ENCODE measurements at regions not wholly inside any gene's neighbourhood (a gene's known extent, or its start where the extent isn't known, plus 50 kb on each side); places are given as distances from the start of the nearest gene placed in this dataset.

DNA sequence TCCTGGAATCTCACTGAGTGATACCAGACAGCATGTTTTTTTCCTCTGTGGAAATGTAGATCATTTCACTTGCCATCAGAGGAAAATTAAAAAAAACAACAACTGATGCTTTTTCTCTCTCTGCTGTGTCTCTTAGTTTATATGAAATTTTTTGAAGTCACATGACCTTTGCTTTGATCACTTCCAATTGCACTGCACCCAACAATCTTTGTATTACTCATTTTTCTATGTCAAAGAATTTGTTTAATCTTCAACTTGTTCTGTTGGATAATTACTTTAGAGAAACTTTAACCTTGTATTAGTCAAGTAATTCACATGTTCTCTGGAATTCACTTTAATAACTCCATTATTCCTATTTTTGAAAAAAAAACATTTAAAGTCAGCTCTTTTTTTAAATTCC, 1452.7 kb upstream of the CDH8 start:
- Histone ChIP-seq H3K9me3 (ENCODE audit: control insufficient read depth, low read depth, low read length) (no peaks in the 10 kb centered on the region), H3K27ac (ENCODE audit: low read length) (no peak overlapping the region), H3K4me1 (ENCODE audit: control insufficient read depth, insufficient read depth, low read length) (no peaks in the 10 kb centered on the region), H3K36me3 (ENCODE audit: control insufficient read depth, insufficient read depth, low read length) (no peaks in the 10 kb centered on the region), H3K4me3 (ENCODE audit: low read length) (no peak overlapping the region), H3K27me3 (ENCODE audit: control insufficient read depth, insufficient read depth, low read length) (no peaks in the 10 kb centered on the region)
- no peak for DNase-seq

DNA sequence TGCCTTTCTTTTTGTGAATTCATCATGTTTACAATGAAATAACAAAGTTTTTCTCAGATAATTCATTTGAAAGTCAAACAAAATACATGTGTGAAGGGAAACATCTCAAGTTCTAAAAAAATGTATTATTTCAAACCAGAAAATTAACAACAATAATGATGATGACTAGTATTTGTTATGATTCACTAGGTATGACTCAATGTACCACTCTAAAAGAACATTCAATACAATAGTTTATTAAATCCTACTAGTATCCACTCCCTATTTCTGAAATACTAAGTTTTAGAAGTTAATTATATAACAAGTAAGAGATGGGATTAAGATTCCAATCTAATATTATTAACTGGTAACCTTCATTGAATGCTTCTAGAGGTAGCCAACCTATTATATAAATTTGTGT, 1444.8 kb upstream of the CDH8 start:
- Histone ChIP-seq H3K9me3 (ENCODE audit: control insufficient read depth, low read depth, low read length) (no peaks in the 10 kb centered on the region), H3K27ac (ENCODE audit: low read length) (no peak overlapping the region), H3K36me3 (ENCODE audit: control insufficient read depth, insufficient read depth, low read length) (no peaks in the 10 kb centered on the region), H3K4me1 (ENCODE audit: control insufficient read depth, insufficient read depth, low read length) (no peaks in the 10 kb centered on the region), H3K4me3 (ENCODE audit: low read length) (no peak overlapping the region), H3K27me3 (ENCODE audit: control insufficient read depth, insufficient read depth, low read length) (no peaks in the 10 kb centered on the region)
- DNase-seq: no peak

DNA sequence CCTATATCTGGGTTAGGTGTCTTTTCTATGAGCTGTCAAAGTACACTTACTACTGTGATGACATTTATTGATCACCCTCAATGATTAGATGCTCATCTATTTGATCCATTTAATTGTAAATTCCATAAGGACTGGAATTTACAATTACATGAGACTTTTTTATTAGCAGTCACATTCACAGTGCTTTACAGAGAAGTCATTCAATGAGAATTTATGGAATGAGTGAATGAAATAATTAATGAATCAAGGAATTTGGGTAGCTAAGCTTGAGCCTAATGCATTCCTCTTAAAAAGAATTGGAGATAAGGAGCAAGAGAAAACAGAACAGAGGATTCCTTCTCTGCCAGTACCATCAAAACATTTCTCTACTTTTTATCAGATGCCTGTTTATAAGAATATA, 1437.5 kb upstream of the CDH8 start:
- H3K27me3 ChIP-seq (ENCODE audit: control insufficient read depth, insufficient read depth, low read length): no peaks in the 10 kb centered on the region
- H3K27ac ChIP-seq (ENCODE audit: low read length): no peak overlapping the region
- no peaks in the 10 kb centered on the region for H3K36me3 ChIP-seq (ENCODE audit: control insufficient read depth, insufficient read depth, low read length)
- H3K4me3 ChIP-seq (ENCODE audit: low read length): no peak overlapping the region
- no peaks in the 10 kb centered on the region for H3K9me3 ChIP-seq (ENCODE audit: control insufficient read depth, low read depth, low read length)
- no peaks in the 10 kb centered on the region for H3K4me1 ChIP-seq (ENCODE audit: control insufficient read depth, insufficient read depth, low read length)
- no peak for DNase-seq

DNA sequence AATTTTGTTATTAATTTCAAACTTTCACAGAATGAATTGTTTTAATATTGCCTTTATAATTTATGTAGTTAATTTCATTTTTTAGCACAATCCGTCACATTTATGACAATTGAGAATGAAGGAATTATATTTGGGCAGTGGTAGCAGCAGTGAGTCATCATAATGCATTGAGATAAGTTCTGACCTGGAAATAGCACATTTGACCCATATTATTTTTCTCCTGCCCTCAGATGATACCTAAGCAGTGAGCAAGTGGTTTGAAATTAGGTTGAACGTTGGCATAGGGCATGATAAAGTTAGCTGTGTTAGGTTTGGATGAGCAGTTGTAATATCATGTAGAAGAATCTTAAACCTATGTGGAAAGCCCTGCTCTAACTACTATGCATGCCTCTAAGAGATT, 1431.3 kb upstream of the CDH8 start:
- no peaks in the 10 kb centered on the region for H3K9me3 ChIP-seq (ENCODE audit: control insufficient read depth, low read depth, low read length)
- H3K4me3 ChIP-seq (ENCODE audit: low read length): no peak overlapping the region
- H3K27me3 ChIP-seq (ENCODE audit: control insufficient read depth, insufficient read depth, low read length): no peaks in the 10 kb centered on the region
- H3K36me3 ChIP-seq (ENCODE audit: control insufficient read depth, insufficient read depth, low read length): no peaks in the 10 kb centered on the region
- no peaks in the 10 kb centered on the region for H3K4me1 ChIP-seq (ENCODE audit: control insufficient read depth, insufficient read depth, low read length)
- DNase-seq: no peak
- no peak overlapping the region for H3K27ac ChIP-seq (ENCODE audit: low read length)
- 90% methylated on average over 2 of the region's 2 CpGs for WGBS (ENCODE audit: insufficient coverage, low lambda C conversion rate)

DNA sequence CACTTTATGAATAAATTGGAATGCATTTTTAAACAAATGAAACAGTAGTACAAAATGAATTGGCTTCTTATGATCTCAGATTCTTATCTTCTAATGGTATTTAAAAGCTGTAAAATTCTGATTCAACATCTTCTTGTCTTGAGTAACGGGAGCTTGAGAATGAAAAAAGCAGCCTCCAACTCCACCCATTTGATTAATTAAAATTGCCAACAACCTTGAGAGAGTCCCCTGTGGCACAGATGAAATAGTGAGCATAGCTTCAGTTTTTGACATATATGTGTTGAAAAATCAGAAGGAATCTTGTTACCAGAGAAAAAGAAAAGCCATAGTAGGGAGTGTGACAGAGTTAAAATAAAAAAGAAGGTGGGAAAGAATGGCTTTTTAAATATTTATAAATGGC, 1426.1 kb upstream of the CDH8 start:
- WGBS (ENCODE audit: insufficient coverage, low lambda C conversion rate): no CpG with 5 or more reads among the region's 1 CpG
- Histone ChIP-seq H3K27me3 (ENCODE audit: control insufficient read depth, insufficient read depth, low read length) (no peaks in the 10 kb centered on the region), H3K9me3 (ENCODE audit: control insufficient read depth, low read depth, low read length) (no peaks in the 10 kb centered on the region), H3K27ac (ENCODE audit: low read length) (no peak overlapping the region), H3K36me3 (ENCODE audit: control insufficient read depth, insufficient read depth, low read length) (no peaks in the 10 kb centered on the region), H3K4me1 (ENCODE audit: control insufficient read depth, insufficient read depth, low read length) (no peaks in the 10 kb centered on the region), H3K4me3 (ENCODE audit: low read length) (no peak overlapping the region)
- DNase-seq: no peak

DNA sequence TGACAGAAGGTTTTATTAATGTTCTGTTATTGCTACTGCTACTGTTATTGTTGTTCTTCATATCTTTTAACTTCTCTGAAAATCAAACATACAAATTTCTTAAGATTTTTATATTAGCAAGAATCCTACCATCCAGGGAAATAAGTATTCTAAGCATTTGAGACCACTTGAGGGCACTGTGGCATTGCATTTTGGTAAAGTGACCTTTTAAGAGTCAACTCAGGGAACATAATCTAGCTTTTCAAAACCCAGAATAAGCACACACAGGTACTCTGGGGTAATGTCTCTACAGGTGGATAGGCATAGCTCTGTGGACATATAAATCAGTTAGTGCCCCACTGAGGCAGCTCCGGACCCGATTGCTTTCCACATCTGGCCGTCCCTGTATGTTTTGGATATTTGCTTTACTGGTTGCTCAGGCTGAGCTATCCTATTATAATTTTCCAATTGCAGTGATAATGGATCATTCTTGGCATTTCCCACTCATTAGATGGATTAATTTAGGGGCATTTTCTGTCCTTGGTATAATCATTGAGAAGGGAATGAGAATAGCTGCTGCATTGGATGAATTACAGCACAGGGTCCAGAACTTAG, 1425.1 kb upstream of the CDH8 start:
- no CpG with 5 or more reads among the region's 3 CpGs for WGBS (ENCODE audit: insufficient coverage, low lambda C conversion rate)
- Histone ChIP-seq H3K9me3 (ENCODE audit: control insufficient read depth, low read depth, low read length) (no peaks in the 10 kb centered on the region), H3K27ac (ENCODE audit: low read length) (no peak overlapping the region), H3K4me1 (ENCODE audit: control insufficient read depth, insufficient read depth, low read length) (no peaks in the 10 kb centered on the region), H3K4me3 (ENCODE audit: low read length) (no peak overlapping the region), H3K27me3 (ENCODE audit: control insufficient read depth, insufficient read depth, low read length) (no peaks in the 10 kb centered on the region), H3K36me3 (ENCODE audit: control insufficient read depth, insufficient read depth, low read length) (no peaks in the 10 kb centered on the region)
- DNase-seq: peak; percentile 3 to 13

DNA sequence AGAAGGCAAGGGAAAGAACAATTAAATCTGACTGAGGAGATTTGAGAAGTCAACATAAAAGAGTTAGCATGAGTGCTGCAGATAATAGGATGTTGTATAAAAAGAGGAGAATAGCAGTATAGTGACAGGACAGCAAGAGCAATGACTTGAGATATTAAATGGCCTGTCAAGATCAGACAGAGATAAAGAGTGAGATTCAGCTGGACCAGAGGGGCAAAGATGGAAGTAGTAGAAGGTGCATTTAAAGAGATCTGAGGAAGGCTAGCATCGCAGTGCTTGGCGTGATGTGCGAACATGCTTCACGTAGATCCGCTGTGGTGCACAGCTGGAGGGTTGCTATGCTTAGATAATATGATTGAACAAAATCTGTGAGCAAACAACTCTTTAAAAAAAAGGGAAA, 1422.6 kb upstream of the CDH8 start:
- no peak for DNase-seq
- no peaks in the 10 kb centered on the region for H3K27me3 ChIP-seq (ENCODE audit: control insufficient read depth, insufficient read depth, low read length)
- H3K27ac ChIP-seq (ENCODE audit: low read length): no peak overlapping the region
- H3K4me3 ChIP-seq (ENCODE audit: low read length): no peak overlapping the region
- 73% methylated on average over 3 of the region's 5 CpGs for WGBS (ENCODE audit: insufficient coverage, low lambda C conversion rate)
- no peaks in the 10 kb centered on the region for H3K9me3 ChIP-seq (ENCODE audit: control insufficient read depth, low read depth, low read length)
- no peaks in the 10 kb centered on the region for H3K36me3 ChIP-seq (ENCODE audit: control insufficient read depth, insufficient read depth, low read length)
- H3K4me1 ChIP-seq (ENCODE audit: control insufficient read depth, insufficient read depth, low read length): no peaks in the 10 kb centered on the region

DNA sequence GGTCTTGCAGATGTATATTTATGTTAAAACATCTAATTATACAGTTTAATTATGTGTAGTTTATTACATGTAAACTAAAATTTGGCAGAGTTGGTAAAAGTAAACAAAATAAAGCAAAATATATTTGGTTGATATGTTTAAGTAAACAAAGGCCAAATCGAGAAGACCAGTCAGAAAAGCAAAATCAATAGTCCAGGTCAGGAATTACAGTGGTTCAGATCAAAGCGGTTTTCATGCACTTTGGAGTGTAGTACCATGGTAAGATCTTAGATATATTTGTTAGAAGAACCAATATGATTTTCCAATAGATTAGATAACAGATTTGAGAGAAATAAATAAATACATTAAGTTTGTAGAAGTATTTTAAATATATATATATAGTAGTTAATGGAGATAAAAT, 1421.6 kb upstream of the CDH8 start:
- Histone ChIP-seq H3K27ac (ENCODE audit: low read length) (no peak overlapping the region), H3K9me3 (ENCODE audit: control insufficient read depth, low read depth, low read length) (no peaks in the 10 kb centered on the region), H3K4me1 (ENCODE audit: control insufficient read depth, insufficient read depth, low read length) (no peaks in the 10 kb centered on the region), H3K27me3 (ENCODE audit: control insufficient read depth, insufficient read depth, low read length) (no peaks in the 10 kb centered on the region), H3K4me3 (ENCODE audit: low read length) (no peak overlapping the region), H3K36me3 (ENCODE audit: control insufficient read depth, insufficient read depth, low read length) (no peaks in the 10 kb centered on the region)
- DNase-seq: no peak
- 40% methylated on average over 2 of the region's 2 CpGs for WGBS (ENCODE audit: insufficient coverage, low lambda C conversion rate)

DNA sequence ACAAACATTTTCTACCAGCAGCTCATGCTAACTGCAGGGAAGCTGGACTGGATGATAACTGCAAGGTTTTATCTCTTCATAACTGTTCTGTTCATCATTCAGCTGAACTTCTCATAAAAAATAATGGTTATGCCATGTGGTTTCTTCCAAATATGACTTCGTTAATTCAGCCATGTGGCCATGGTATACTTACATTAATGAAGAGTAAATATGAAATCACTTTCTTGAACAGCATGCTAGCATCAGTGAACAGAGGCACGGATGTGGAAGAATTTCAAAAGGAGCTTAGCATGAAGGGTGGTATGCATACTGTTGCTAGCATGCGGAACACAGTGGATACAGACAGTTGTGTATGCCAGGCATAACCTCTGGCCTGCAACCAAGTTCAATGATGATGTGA, 1417.0 kb upstream of the CDH8 start:
- no peak overlapping the region for H3K4me3 ChIP-seq (ENCODE audit: low read length)
- no peaks in the 10 kb centered on the region for H3K9me3 ChIP-seq (ENCODE audit: control insufficient read depth, low read depth, low read length)
- H3K4me1 ChIP-seq (ENCODE audit: control insufficient read depth, insufficient read depth, low read length): no peaks in the 10 kb centered on the region
- no peak for DNase-seq
- H3K27ac ChIP-seq (ENCODE audit: low read length): no peak overlapping the region
- 71% methylated on average over 1 of the region's 3 CpGs for WGBS (ENCODE audit: insufficient coverage, low lambda C conversion rate)
- no peaks in the 10 kb centered on the region for H3K27me3 ChIP-seq (ENCODE audit: control insufficient read depth, insufficient read depth, low read length)
- no peaks in the 10 kb centered on the region for H3K36me3 ChIP-seq (ENCODE audit: control insufficient read depth, insufficient read depth, low read length)

DNA sequence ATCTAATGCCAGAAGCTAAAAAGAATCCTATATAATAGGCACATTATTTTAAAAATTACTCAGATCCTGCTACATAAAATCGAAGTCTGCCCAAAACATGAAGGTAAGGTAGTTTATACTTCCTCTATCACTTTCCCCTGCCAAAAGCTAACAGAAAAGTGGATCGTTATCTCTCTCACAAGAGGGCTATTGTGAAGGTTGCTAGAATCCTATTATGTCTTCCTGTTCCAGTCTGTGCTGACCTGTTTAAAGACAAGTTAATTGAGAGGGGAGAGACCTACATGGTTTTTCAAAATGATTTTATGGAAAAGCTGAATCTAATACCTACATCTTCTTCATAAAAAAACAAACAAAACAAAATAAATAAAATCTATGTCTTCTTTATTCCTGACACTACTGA, 1410.9 kb upstream of the CDH8 start:
- Histone ChIP-seq H3K27ac (ENCODE audit: low read length) (no peak overlapping the region), H3K4me1 (ENCODE audit: control insufficient read depth, insufficient read depth, low read length) (no peaks in the 10 kb centered on the region), H3K9me3 (ENCODE audit: control insufficient read depth, low read depth, low read length) (no peaks in the 10 kb centered on the region), H3K27me3 (ENCODE audit: control insufficient read depth, insufficient read depth, low read length) (no peaks in the 10 kb centered on the region), H3K4me3 (ENCODE audit: low read length) (no peak overlapping the region), H3K36me3 (ENCODE audit: control insufficient read depth, insufficient read depth, low read length) (no peaks in the 10 kb centered on the region)
- no peak for DNase-seq
- no CpG with 5 or more reads among the region's 2 CpGs for WGBS (ENCODE audit: insufficient coverage, low lambda C conversion rate)

DNA sequence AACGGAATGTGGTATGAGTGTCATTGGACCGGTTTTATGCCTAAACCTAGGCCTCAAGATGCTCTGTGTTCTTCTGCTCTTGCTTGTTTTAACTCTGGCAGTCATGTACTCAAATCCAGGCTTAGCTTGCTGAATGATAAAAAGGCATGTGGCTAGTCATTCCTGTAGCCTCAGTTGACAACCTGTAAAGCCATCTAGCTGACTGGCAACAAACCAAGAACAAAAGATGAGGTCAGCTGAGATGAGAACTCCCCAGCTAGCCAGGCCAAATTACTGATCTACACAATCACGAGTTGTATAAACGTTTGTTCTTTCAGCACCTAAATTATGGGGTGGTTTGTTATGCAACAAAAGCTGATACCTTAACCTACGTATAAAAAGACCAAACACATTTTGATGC, 1406.0 kb upstream of the CDH8 start:
- no peaks in the 10 kb centered on the region for H3K27me3 ChIP-seq (ENCODE audit: control insufficient read depth, insufficient read depth, low read length)
- WGBS (ENCODE audit: insufficient coverage, low lambda C conversion rate): no CpG with 5 or more reads among the region's 5 CpGs
- H3K27ac ChIP-seq (ENCODE audit: low read length): no peak overlapping the region
- H3K4me3 ChIP-seq (ENCODE audit: low read length): no peak overlapping the region
- H3K9me3 ChIP-seq (ENCODE audit: control insufficient read depth, low read depth, low read length): no peaks in the 10 kb centered on the region
- H3K4me1 ChIP-seq (ENCODE audit: control insufficient read depth, insufficient read depth, low read length): no peaks in the 10 kb centered on the region
- no peaks in the 10 kb centered on the region for H3K36me3 ChIP-seq (ENCODE audit: control insufficient read depth, insufficient read depth, low read length)
- DNase-seq: no peak
